ENCODE measurements at regions not wholly inside any gene's neighbourhood (a gene's known extent, or its start where the extent isn't known, plus 50 kb on each side); places are given as distances from the start of the nearest gene placed in this dataset.
"Not testable (repeated sequence)": the region's sequence is repeated elsewhere in the genome, so short reads cannot be mapped to it uniquely, and the experiment has no call there.

DNA sequence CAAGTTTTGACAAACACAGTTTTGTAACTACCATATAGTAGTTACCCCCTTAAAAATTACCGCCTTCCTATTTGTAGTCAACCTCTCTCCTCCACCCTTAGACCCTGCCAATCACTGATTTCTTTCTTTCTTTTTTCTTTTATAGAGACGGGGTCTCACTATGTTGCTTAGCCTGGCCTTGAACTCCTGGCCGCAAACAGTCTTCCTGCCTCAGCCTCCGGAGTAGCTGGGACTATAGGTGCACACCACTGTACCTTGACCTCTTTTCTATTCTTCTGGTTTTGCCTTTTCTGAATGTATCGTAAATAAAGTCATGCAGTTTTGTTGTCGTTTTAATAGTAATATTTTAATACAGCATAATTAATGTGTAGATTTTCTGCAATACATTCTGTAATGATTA lies 460.3 kb downstream of the EPM2A start:
- DNase-seq (ENCODE audit: low read depth in 4 of 6, low spot score in 6 of 6) = no peak
- WGBS (ENCODE audit: insufficient coverage) = 96% methylated on average over 3 of the region's 6 CpGs
- H3K4me3 ChIP-seq (ENCODE audit: low read depth, low read length) = no peak overlapping the region

DNA sequence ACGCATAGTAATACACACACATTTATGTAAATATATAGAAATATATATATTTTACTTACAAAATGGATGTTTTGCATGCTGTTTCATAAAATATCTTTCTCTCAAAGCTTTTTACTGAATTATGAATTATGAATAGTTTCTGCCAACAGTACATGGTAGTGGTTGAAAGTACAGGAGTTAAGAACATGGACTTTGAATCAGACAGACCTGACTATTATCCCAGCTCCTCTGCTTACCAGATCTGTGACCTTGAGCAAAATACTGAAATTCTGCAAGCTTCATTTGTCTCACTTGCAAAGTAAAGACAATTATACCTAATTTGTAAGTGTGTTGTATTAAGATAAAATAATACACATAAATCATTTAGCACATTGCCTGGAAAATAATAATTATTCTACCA lies 459.5 kb downstream of the EPM2A start:
- no peak overlapping the region for H3K4me3 ChIP-seq (ENCODE audit: low read depth, low read length)
- H3K27ac ChIP-seq (ENCODE audit: low read depth, low read length) = no peak overlapping the region
- no peaks in the 10 kb centered on the region for H3K36me3 ChIP-seq (ENCODE audit: control insufficient read depth, insufficient read depth, low read length)
- no CpG with 5 or more reads among the region's 1 CpG for WGBS (ENCODE audit: insufficient coverage)
- no peak for DNase-seq (ENCODE audit: low read depth in 4 of 6, low spot score in 6 of 6)
- H3K4me1 ChIP-seq (ENCODE audit: control insufficient read depth, insufficient read depth, low read length) = no peaks in the 10 kb centered on the region
- no peaks in the 10 kb centered on the region for H3K27me3 ChIP-seq (ENCODE audit: control insufficient read depth, insufficient read depth, low read length)
- no peaks in the 10 kb centered on the region for H3K9me3 ChIP-seq (ENCODE audit: control insufficient read depth, insufficient read depth, low read length)

More for the DNA sequence above, 460.3 kb downstream of the EPM2A start:
- Histone ChIP-seq H3K27me3 (ENCODE audit: control insufficient read depth, insufficient read depth, low read length) (no peaks in the 10 kb centered on the region), H3K36me3 (ENCODE audit: control insufficient read depth, insufficient read depth, low read length) (no peaks in the 10 kb centered on the region), H3K9me3 (ENCODE audit: control insufficient read depth, insufficient read depth, low read length) (no peaks in the 10 kb centered on the region), H3K4me1 (ENCODE audit: control insufficient read depth, insufficient read depth, low read length) (no peaks in the 10 kb centered on the region), H3K27ac (ENCODE audit: low read depth, low read length) (no peak overlapping the region)

DNA sequence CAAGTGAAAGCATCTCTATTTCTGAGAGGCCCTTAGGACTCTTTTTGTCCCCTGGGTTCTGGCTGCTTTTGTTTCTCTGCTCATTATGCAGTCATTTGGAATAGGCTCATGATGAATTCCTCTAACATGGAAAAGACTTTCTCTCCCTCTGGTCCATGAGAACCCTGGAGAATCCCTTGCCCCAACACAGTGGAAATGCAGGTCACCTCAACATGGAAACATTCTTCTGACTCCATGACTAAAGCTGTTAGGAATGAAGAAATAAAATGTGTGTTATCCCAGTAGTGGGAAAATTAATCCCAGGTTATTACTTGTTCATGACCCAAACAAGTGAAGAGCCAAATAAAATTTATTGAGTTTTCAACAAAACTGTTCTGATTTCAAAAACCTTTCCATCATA lies 458.6 kb downstream of the EPM2A start:
- Histone ChIP-seq H3K27me3 (ENCODE audit: control insufficient read depth, insufficient read depth, low read length) (no peaks in the 10 kb centered on the region), H3K27ac (ENCODE audit: low read depth, low read length) (no peak overlapping the region), H3K9me3 (ENCODE audit: control insufficient read depth, insufficient read depth, low read length) (no peaks in the 10 kb centered on the region), H3K36me3 (ENCODE audit: control insufficient read depth, insufficient read depth, low read length) (no peaks in the 10 kb centered on the region), H3K4me3 (ENCODE audit: low read depth, low read length) (no peak overlapping the region), H3K4me1 (ENCODE audit: control insufficient read depth, insufficient read depth, low read length) (no peaks in the 10 kb centered on the region)
- DNase-seq (ENCODE audit: low read depth in 4 of 6, low spot score in 6 of 6) = no peak

DNA sequence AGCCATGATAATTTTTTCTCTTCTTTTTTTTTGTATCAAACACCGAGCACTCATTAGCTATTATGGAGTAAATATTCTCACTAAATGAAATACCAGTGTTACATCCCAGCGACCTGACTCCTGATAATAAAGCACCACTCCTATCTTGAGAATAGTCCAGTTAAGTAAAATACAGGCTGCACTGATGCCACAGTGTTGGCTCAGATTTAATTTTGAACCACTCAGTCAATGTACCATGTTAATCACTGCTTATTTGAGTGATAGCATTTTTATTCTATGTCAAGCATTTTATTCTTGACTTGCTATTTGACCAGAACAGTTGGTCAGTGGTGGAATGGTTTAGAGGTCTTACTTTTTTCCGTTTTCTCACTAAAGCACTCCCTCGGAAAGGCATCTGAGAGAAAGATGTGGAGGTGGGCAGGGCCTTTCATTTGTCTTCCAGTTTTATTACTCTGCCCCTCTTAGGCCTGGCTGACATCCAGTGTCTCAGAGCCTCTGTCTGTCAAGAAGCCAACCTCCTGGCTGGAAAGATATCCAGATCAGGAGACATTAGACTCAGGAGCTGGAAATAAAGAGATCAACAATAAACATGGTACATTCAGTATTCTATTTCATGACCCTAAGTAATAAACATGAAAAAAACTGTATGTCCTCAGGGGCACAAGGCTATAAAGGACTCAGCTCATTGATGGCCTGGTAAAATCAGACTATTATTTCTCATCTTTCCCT lies 457.8 kb downstream of the EPM2A start:
- H3K27ac ChIP-seq (ENCODE audit: low read depth, low read length) = no peak overlapping the region
- WGBS (ENCODE audit: insufficient coverage) = 80% methylated on average over 1 of the region's 4 CpGs

DNA sequence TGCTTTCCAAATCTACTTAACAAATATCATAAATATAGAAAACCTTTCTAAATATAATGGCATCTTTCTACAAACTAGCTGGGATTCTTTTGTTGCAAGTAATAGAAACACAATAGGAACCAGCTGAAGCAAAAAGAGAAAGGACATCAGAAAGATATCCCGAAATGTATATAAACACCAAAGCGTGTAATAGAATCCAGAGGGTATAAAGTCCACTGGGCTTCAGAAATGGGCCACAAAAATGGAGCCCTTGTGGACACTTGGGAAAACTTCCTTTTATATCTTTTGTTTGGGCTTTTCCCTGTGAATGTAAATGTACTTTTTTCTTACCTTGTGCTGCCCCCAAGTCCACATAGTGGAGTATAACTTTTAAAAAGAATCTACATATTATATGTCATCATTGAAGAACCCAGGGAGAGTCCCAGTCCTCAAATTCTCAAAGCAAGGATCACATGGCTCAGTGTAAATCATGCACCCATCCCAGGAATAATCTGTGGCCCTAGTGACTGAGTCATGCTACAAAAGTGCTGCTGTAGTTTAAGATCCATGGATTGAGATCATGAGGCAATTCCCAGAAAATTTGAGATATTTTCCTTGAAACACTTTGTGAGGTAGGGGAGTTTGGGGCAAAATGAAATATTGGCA lies 457.0 kb downstream of the EPM2A start:
- Histone ChIP-seq H3K4me3 (ENCODE audit: low read depth, low read length) (no peak overlapping the region), H3K27ac (ENCODE audit: low read depth, low read length) (no peak overlapping the region), H3K27me3 (ENCODE audit: control insufficient read depth, insufficient read depth, low read length) (no peaks in the 10 kb centered on the region), H3K4me1 (ENCODE audit: control insufficient read depth, insufficient read depth, low read length) (no peaks in the 10 kb centered on the region), H3K36me3 (ENCODE audit: control insufficient read depth, insufficient read depth, low read length) (no peaks in the 10 kb centered on the region), H3K9me3 (ENCODE audit: control insufficient read depth, insufficient read depth, low read length) (no peaks in the 10 kb centered on the region)
- no CpG with 5 or more reads among the region's 2 CpGs for WGBS (ENCODE audit: insufficient coverage)
- DNase-seq (ENCODE audit: low read depth in 4 of 6, low spot score in 6 of 6) = no peak

More for the DNA sequence above, 457.8 kb downstream of the EPM2A start:
- DNase-seq (ENCODE audit: low read depth in 4 of 6, low spot score in 6 of 6) = peak in 2 of 6 donors; percentile 51 to 64
- Histone ChIP-seq H3K4me1 (ENCODE audit: control insufficient read depth, insufficient read depth, low read length) (no peaks in the 10 kb centered on the region), H3K36me3 (ENCODE audit: control insufficient read depth, insufficient read depth, low read length) (no peaks in the 10 kb centered on the region), H3K9me3 (ENCODE audit: control insufficient read depth, insufficient read depth, low read length) (no peaks in the 10 kb centered on the region), H3K4me3 (ENCODE audit: low read depth, low read length) (no peak overlapping the region), H3K27me3 (ENCODE audit: control insufficient read depth, insufficient read depth, low read length) (no peaks in the 10 kb centered on the region)

DNA sequence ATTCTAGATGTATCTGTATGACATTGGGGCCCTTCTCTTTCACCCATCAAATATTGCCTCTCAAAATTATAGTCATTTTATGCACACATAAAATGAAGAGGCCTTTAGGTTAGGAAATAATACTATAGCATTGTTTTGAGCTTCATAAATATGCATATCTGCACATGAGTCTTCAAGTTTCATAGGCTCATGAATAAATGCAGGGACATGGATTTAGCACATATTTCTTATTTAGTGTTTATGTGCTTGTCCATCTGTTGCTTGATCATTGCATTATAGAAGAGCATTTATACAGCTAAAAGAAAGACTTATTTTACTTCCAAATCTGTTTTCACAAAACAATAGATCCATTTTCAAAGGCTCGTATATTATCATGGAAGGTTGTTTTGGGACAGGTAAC lies 455.8 kb downstream of the EPM2A start:
- Histone ChIP-seq H3K4me1 (ENCODE audit: control insufficient read depth, insufficient read depth, low read length) (no peaks in the 10 kb centered on the region), H3K36me3 (ENCODE audit: control insufficient read depth, insufficient read depth, low read length) (no peaks in the 10 kb centered on the region), H3K27ac (ENCODE audit: low read depth, low read length) (no peak overlapping the region), H3K27me3 (ENCODE audit: control insufficient read depth, insufficient read depth, low read length) (no peaks in the 10 kb centered on the region), H3K9me3 (ENCODE audit: control insufficient read depth, insufficient read depth, low read length) (no peaks in the 10 kb centered on the region), H3K4me3 (ENCODE audit: low read depth, low read length) (no peak overlapping the region)
- DNase-seq (ENCODE audit: low read depth in 4 of 6, low spot score in 6 of 6) = peak in 1 of 6 donors; percentile 31
- WGBS (ENCODE audit: insufficient coverage) = no CpG with 5 or more reads among the region's 1 CpG

DNA sequence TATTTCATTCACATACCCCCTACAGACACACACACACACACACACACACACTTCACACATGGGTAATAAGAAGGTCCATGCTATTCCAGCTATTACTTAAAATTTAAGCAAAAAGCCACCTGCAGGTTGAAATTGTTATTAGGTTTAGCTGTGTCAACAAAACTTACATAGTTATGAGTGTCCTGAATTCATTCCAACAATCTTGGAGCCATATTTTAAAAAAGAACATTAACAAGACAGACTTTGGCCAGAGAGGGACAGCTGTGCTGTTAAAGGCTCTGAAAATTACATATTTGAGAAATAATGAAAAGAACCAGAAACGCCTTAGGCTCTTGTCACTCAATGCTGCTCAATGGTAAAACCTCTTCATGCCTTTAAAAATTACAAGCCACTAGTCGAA lies 455.3 kb downstream of the EPM2A start:
- no CpG with 5 or more reads among the region's 2 CpGs for WGBS (ENCODE audit: insufficient coverage)
- H3K27me3 ChIP-seq (ENCODE audit: control insufficient read depth, insufficient read depth, low read length) = no peaks in the 10 kb centered on the region
- H3K36me3 ChIP-seq (ENCODE audit: control insufficient read depth, insufficient read depth, low read length) = no peaks in the 10 kb centered on the region
- no peak overlapping the region for H3K27ac ChIP-seq (ENCODE audit: low read depth, low read length)
- no peaks in the 10 kb centered on the region for H3K4me1 ChIP-seq (ENCODE audit: control insufficient read depth, insufficient read depth, low read length)
- H3K4me3 ChIP-seq (ENCODE audit: low read depth, low read length) = no peak overlapping the region
- H3K9me3 ChIP-seq (ENCODE audit: control insufficient read depth, insufficient read depth, low read length) = no peaks in the 10 kb centered on the region
- DNase-seq (ENCODE audit: low read depth in 4 of 6, low spot score in 6 of 6) = peak in 1 of 6 donors; percentile 40

DNA sequence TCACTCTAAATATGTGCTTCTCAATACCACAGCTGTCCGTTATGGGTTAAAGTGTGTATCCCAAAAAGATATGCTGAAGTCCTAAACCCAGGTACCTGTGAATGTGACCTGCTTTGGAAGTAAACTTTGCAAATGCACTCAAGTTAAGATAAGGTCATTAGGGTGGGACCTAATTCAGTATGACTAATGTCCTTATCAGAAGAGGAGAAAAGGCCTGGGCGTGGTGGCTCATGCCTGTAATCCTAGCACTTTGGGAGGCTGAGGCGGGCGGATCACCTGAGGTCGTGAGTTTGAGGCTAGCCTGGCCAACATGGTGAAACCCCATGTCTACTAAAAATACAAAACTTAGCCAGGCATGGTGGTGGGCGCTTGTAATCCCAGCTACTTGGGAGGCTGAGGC lies 452.1 kb downstream of the EPM2A start:
- H3K27ac ChIP-seq (ENCODE audit: low read depth, low read length); H3K36me3 ChIP-seq (ENCODE audit: control insufficient read depth, insufficient read depth, low read length); H3K27me3 ChIP-seq (ENCODE audit: control insufficient read depth, insufficient read depth, low read length); H3K9me3 ChIP-seq (ENCODE audit: control insufficient read depth, insufficient read depth, low read length); H3K4me1 ChIP-seq (ENCODE audit: control insufficient read depth, insufficient read depth, low read length); H3K4me3 ChIP-seq (ENCODE audit: low read depth, low read length); DNase-seq (ENCODE audit: low read depth in 4 of 6, low spot score in 6 of 6): not testable (repeated sequence)
- no CpG with 5 or more reads among the region's 6 CpGs for WGBS (ENCODE audit: insufficient coverage)

DNA sequence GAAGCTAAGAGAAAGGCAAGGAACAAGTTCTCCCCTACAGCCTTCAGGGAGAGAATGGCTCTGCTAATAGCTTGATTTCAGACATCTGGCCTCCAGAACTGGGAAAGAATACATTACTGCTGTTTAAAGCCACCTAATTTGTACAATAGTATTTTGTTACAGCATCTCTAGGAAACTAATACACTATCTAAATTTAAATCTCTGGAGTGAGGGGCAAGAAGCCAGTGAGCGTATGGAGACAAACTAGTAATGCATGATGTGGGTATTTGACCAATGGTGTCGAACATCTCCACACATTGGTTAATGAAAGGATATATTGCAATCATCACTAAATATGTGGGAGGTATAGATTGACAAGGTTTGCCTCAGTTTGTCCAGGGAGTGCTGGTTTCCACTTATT lies 451.5 kb downstream of the EPM2A start:
- H3K27ac ChIP-seq (ENCODE audit: low read depth, low read length) = no peak overlapping the region
- no peaks in the 10 kb centered on the region for H3K27me3 ChIP-seq (ENCODE audit: control insufficient read depth, insufficient read depth, low read length)
- no CpG with 5 or more reads among the region's 2 CpGs for WGBS (ENCODE audit: insufficient coverage)
- H3K9me3 ChIP-seq (ENCODE audit: control insufficient read depth, insufficient read depth, low read length) = no peaks in the 10 kb centered on the region
- H3K4me3 ChIP-seq (ENCODE audit: low read depth, low read length) = no peak overlapping the region
- no peaks in the 10 kb centered on the region for H3K4me1 ChIP-seq (ENCODE audit: control insufficient read depth, insufficient read depth, low read length)
- no peaks in the 10 kb centered on the region for H3K36me3 ChIP-seq (ENCODE audit: control insufficient read depth, insufficient read depth, low read length)
- DNase-seq (ENCODE audit: low read depth in 4 of 6, low spot score in 6 of 6) = no peak

DNA sequence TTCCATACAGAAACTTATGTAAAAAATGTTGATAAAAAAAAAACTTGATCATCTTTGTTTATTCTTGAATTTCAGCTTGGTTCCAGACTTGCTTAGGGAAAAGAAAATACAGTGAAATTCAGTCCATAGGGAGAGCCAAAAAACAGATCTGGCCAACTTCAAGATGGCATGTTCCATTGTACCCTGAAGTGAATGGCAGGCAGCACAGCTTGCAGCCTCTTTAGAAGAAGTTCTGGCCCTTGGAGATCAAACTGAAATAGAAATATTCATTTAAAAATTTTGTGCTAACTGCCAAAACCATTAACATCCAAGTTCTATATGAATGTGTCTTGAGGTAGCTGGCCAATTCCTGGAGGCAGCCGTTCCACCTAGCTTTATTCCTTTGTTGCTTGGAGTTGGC lies 448.4 kb downstream of the EPM2A start:
- 100% methylated on average over 1 of the region's 1 CpG for WGBS (ENCODE audit: insufficient coverage)
- DNase-seq (ENCODE audit: low read depth in 4 of 6, low spot score in 6 of 6) = peak in 1 of 6 donors; percentile 70
- Histone ChIP-seq H3K27ac (ENCODE audit: low read depth, low read length) (no peak overlapping the region), H3K36me3 (ENCODE audit: control insufficient read depth, insufficient read depth, low read length) (no peaks in the 10 kb centered on the region), H3K27me3 (ENCODE audit: control insufficient read depth, insufficient read depth, low read length) (no peaks in the 10 kb centered on the region), H3K9me3 (ENCODE audit: control insufficient read depth, insufficient read depth, low read length) (no peaks in the 10 kb centered on the region), H3K4me1 (ENCODE audit: control insufficient read depth, insufficient read depth, low read length) (no peaks in the 10 kb centered on the region), H3K4me3 (ENCODE audit: low read depth, low read length) (no peak overlapping the region)
